ENCODE measurements at regions not wholly inside any gene's neighbourhood (a gene's known extent, or its start where the extent isn't known, plus 50 kb on each side); places are given as distances from the start of the nearest gene placed in this dataset.

DNA sequence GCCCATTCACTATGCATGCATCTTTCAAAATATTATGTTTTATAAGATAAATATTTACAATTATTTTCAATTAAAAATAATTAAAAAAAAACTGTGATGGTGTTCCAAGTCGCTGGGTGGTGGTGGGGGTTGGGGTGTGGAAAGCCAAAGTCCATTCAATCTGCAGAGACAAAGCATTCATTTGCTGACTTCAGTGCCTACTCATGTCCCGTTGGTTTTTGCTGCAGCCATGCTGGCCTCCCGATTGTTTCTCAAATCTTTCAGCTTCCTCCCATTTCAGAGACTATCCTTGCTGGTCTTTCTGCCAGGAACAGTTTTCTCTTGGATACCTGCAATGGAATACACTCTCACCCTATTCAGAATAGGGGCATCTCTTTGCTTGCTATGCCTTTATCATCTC, 331.5 kb upstream of the NOVA1 start:
- TF ChIP-seq POLR2A (IDR thresholded peaks at IDR 0.05): no peak
- intact Hi-C loops (cut with DNase I): no loop called here
- Histone ChIP-seq H3K27me3 (no peaks in the 10 kb centered on the region), H3K36me3 (no peaks in the 10 kb centered on the region), H3K4me1 (no peaks in the 10 kb centered on the region), H3K4me3 (replicated peaks in 1 of 3) (no peak overlapping the region), H3K9me3 (no peaks in the 10 kb centered on the region), H3K27ac (no peak overlapping the region)
- WGBS, 2 donors: 58 to 88% methylated on average over 3 of the region's 3 CpGs
- no peak for DNase-seq

DNA sequence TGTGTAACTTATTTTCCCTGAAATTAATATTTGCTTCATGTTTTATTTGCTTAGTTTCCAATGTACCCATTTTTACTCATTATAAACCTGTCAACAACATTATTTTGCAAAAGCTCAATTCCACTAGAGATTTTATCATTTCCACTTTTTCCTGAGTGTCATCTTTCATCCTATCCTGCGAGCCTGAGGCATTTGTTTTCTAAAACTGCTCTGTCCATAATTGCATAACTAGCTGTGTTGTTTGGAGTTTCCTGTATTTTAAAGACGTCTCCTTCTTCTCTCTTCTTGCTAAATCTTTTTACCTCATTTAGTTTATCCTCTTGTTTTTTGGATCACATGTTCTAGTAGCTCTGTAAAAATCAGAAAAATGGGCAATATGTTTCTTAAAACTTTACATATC, 332.7 kb upstream of the NOVA1 start:
- H3K9me3 ChIP-seq: no peaks in the 10 kb centered on the region
- WGBS, 2 donors: 52 to 65% methylated on average over 2 of the region's 2 CpGs
- TF ChIP-seq, protein P1, sequence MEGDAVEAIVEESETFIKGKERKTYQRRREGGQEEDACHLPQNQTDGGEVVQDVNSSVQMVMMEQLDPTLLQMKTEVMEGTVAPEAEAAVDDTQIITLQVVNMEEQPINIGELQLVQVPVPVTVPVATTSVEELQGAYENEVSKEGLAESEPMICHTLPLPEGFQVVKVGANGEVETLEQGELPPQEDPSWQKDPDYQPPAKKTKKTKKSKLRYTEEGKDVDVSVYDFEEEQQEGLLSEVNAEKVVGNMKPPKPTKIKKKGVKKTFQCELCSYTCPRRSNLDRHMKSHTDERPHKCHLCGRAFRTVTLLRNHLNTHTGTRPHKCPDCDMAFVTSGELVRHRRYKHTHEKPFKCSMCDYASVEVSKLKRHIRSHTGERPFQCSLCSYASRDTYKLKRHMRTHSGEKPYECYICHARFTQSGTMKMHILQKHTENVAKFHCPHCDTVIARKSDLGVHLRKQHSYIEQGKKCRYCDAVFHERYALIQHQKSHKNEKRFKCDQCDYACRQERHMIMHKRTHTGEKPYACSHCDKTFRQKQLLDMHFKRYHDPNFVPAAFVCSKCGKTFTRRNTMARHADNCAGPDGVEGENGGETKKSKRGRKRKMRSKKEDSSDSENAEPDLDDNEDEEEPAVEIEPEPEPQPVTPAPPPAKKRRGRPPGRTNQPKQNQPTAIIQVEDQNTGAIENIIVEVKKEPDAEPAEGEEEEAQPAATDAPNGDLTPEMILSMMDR (IDR thresholded peaks at IDR 0.05): no peak
- no peak for TF ChIP-seq POLR2A (IDR thresholded peaks at IDR 0.05)
- no peaks in the 10 kb centered on the region for H3K36me3 ChIP-seq
- H3K27ac ChIP-seq: no peak overlapping the region
- no peak overlapping the region for H3K4me3 ChIP-seq (replicated peaks in 1 of 3)
- DNase-seq: no peak
- no peaks in the 10 kb centered on the region for H3K27me3 ChIP-seq
- intact Hi-C loops (cut with DNase I): no loop called here
- H3K4me1 ChIP-seq: no peaks in the 10 kb centered on the region

DNA sequence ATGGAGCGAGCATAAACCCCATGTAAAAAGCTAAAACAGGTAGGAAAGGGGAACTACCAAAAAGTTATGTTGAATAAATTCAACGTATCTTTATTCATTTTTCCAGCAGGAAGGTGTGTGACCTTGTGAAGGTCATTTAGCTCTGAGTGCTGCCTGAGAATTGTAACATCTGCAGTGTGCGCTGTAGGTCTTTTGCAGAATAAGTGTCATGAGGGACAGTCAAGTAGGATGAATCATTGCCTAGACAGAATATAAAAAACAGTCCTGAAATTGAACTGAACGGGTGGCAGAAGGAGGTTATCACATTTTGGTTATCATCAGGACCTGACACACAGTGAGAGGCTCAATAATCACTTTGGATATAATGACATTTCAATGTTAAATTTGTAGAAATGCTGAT, 334.8 kb upstream of the NOVA1 start:
- no peaks in the 10 kb centered on the region for H3K36me3 ChIP-seq
- no peak overlapping the region for H3K4me3 ChIP-seq (replicated peaks in 1 of 3)
- no peak for DNase-seq
- intact Hi-C loops (cut with DNase I): no loop called here
- no peaks in the 10 kb centered on the region for H3K9me3 ChIP-seq
- 90 to 91% methylated on average over 4 of the region's 4 CpGs for WGBS, 2 donors
- H3K4me1 ChIP-seq: no peaks in the 10 kb centered on the region
- H3K27me3 ChIP-seq: no peaks in the 10 kb centered on the region
- H3K27ac ChIP-seq: no peak overlapping the region
- TF ChIP-seq, protein P1 (IDR thresholded peaks at IDR 0.05): no peak
- TF ChIP-seq POLR2A (IDR thresholded peaks at IDR 0.05): no peak

DNA sequence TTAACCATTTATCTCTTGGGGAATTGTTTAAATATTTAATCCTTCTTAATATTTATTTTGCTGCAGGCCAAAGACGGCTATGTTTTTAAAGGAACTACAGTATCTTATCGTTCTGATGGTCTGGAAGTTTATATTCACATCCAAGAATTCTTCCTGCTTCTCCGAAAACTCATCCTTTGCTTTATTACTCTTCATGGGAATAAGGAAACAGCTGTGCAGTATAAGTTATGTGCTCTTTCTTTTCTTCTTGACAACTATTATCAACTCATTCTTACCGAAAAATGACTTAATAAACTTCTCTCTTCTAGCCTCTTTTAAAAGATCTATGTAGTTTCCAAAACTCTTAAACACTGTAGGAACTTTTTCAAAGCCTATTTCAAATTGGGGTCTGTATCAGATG, 335.6 kb upstream of the NOVA1 start:
- 79 to 83% methylated on average over 4 of the region's 4 CpGs for WGBS, 2 donors
- DNase-seq: no peak
- no peaks in the 10 kb centered on the region for H3K9me3 ChIP-seq
- H3K36me3 ChIP-seq: no peaks in the 10 kb centered on the region
- no peaks in the 10 kb centered on the region for H3K4me1 ChIP-seq
- no peak for TF ChIP-seq POLR2A (IDR thresholded peaks at IDR 0.05)
- TF ChIP-seq, protein P1 (IDR thresholded peaks at IDR 0.05): no peak
- H3K4me3 ChIP-seq (replicated peaks in 1 of 3): no peak overlapping the region
- intact Hi-C loops (cut with DNase I): no loop called here
- H3K27ac ChIP-seq: no peak overlapping the region
- H3K27me3 ChIP-seq: no peaks in the 10 kb centered on the region

DNA sequence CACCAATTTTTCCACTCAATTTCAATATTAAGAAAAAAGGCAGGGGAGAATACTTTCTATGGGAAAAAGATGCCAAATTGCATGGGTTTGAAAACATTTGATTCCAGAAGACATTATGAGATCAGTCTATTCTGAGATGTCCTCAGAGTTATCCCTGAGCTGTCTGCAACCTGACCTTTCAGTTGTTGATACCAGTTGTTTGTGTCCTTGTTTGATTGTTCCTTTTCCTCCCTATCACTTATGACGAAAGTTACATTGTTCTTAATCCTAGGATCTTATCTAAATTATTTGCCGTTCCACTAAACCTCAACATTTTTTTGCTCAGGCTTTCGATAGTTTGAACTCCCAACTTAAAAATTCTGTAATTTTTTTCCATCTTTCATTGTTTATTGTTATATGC, 336.3 kb upstream of the NOVA1 start:
- Histone ChIP-seq H3K4me1 (no peaks in the 10 kb centered on the region), H3K27ac (no peak overlapping the region), H3K4me3 (replicated peaks in 1 of 3) (no peak overlapping the region), H3K27me3 (no peaks in the 10 kb centered on the region), H3K36me3 (no peaks in the 10 kb centered on the region), H3K9me3 (no peaks in the 10 kb centered on the region)
- no peak for DNase-seq
- intact Hi-C loops (cut with DNase I): no loop called here
- 73 to 75% methylated on average over 3 of the region's 3 CpGs for WGBS, 2 donors
- no peak for TF ChIP-seq POLR2A (IDR thresholded peaks at IDR 0.05)
- TF ChIP-seq, protein P1 (IDR thresholded peaks at IDR 0.05): no peak

DNA sequence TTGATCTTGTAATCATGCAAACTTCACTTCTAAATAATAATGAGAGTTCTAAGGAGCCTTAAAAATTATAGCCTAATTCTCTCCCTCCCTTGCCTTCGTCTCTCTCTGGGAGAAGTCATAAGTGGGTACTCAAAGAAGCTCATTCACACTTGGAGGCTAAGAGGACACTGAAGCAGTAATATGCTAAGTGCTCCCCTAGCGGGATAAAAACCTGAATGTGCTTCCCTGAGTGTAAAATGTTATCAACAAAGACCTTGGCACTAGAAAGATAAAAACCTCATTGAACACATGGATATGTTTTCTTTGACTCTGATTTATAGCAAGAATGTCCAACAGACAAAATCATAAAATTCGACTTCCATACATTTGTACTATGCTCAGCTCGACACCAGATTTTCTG, 337.9 kb upstream of the NOVA1 start:
- Histone ChIP-seq H3K36me3 (no peaks in the 10 kb centered on the region), H3K4me3 (replicated peaks in 1 of 3) (no peak overlapping the region), H3K4me1 (no peaks in the 10 kb centered on the region), H3K27ac (no peak overlapping the region), H3K9me3 (no peaks in the 10 kb centered on the region), H3K27me3 (no peaks in the 10 kb centered on the region)
- intact Hi-C loops (cut with DNase I): no loop called here
- DNase-seq: no peak
- 60 to 66% methylated on average over 4 of the region's 4 CpGs for WGBS, 2 donors
- TF ChIP-seq POLR2A (IDR thresholded peaks at IDR 0.05): no peak
- TF ChIP-seq, protein P1 (IDR thresholded peaks at IDR 0.05): peak in 1 of 6 experiments; percentile 9

Data from thyroid gland (tissue), 4 donors.